ENCODE measurements at regions not wholly inside any gene's neighbourhood (a gene's known extent, or its start where the extent isn't known, plus 50 kb on each side); places are given as distances from the start of the nearest gene placed in this dataset.

DNA sequence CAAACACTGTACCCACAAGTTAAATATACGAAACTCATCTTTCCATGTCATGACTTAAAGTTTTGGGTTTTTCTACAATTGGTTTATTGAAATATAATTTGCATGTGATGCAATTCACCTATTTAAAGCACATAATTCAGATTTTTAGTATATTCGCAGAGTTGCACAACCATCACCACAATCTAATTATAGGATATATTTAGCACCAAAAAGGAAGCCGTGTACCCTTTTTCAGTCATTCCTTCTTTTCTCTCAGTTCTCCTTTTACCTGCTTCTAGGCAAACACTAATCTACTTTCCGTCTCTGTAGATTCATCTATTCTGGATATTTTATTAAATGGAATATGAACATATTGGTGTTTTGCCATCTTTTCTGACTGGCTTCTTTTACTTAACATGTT is 1458.1 kb upstream of the TENM4 start (continued):
- TF ChIP-seq CREB1 (IDR thresholded peaks at IDR 0.05; ENCODE audit: low read depth) (no peak), ZNF687 (IDR thresholded peaks at IDR 0.05) (no peak), STAT1 (conservative IDR thresholded peaks at IDR 0.05) (no peak), POLR2A (IDR thresholded peaks at IDR 0.05; ENCODE audit: low read depth, low read length) (no peak), ATF3 (IDR thresholded peaks at IDR 0.05; ENCODE audit: borderline replicate concordance, extremely low read depth, low read depth, low read length) (no peak), RELA (IDR thresholded peaks at IDR 0.05; ENCODE audit: borderline replicate concordance, partially characterized antibody) (no peak), ZNF384 (IDR thresholded peaks at IDR 0.05; ENCODE audit: borderline replicate concordance, low read depth, low read length) (no peak), ZBED1 (IDR thresholded peaks at IDR 0.05; ENCODE audit: borderline replicate concordance) (no peak), YBX1 (IDR thresholded peaks at IDR 0.05) (no peak), SPI1 (IDR thresholded peaks at IDR 0.05; ENCODE audit: borderline replicate concordance, insufficient read depth, low read depth, low read length) (peak; percentile 52; the same call in 1 of the 2 replicates), ZNF24 (IDR thresholded peaks at IDR 0.05) (0 out of 2 replicates have a peak, but pooled peaks have one; percentile 23), IKZF2 (IDR thresholded peaks at IDR 0.05) (peak in 1 of 2 experiments; percentile 29; a peak in 1 of 4 replicates), MTA3 (IDR thresholded peaks at IDR 0.05; ENCODE audit: borderline replicate concordance, low read length) (no peak), ZNF622 (IDR thresholded peaks at IDR 0.05) (no peak), GABPA (IDR thresholded peaks at IDR 0.05; ENCODE audit: low read depth) (no peak), CBX3 (IDR thresholded peaks at IDR 0.05; ENCODE audit: borderline replicate concordance, low read depth) (no peak), PAX8 (IDR thresholded peaks at IDR 0.05) (no peak), POU2F2 (IDR thresholded peaks at IDR 0.05; ENCODE audit: borderline replicate concordance, low read depth, low read length) (no peak), TAF1 (IDR thresholded peaks at IDR 0.05; ENCODE audit: borderline replicate concordance, low read depth, low read length) (no peak)
- TF ChIP-seq, protein P1, sequence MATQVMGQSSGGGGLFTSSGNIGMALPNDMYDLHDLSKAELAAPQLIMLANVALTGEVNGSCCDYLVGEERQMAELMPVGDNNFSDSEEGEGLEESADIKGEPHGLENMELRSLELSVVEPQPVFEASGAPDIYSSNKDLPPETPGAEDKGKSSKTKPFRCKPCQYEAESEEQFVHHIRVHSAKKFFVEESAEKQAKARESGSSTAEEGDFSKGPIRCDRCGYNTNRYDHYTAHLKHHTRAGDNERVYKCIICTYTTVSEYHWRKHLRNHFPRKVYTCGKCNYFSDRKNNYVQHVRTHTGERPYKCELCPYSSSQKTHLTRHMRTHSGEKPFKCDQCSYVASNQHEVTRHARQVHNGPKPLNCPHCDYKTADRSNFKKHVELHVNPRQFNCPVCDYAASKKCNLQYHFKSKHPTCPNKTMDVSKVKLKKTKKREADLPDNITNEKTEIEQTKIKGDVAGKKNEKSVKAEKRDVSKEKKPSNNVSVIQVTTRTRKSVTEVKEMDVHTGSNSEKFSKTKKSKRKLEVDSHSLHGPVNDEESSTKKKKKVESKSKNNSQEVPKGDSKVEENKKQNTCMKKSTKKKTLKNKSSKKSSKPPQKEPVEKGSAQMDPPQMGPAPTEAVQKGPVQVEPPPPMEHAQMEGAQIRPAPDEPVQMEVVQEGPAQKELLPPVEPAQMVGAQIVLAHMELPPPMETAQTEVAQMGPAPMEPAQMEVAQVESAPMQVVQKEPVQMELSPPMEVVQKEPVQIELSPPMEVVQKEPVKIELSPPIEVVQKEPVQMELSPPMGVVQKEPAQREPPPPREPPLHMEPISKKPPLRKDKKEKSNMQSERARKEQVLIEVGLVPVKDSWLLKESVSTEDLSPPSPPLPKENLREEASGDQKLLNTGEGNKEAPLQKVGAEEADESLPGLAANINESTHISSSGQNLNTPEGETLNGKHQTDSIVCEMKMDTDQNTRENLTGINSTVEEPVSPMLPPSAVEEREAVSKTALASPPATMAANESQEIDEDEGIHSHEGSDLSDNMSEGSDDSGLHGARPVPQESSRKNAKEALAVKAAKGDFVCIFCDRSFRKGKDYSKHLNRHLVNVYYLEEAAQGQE (IDR thresholded peaks at IDR 0.05; ENCODE audit: low read depth, low read length), result no peak
